NCI-H1436 treated with DMSO at 0.1 percent for 48 hours (cell line): ENCODE measurements at regions not wholly inside any gene's neighbourhood (a gene's known extent, or its start where the extent isn't known, plus 50 kb on each side); places are given as distances from the start of the nearest gene placed in this dataset.

Experiments used
- DNase-seq: peaks from one replicate; lab custom pipeline; 2025; lab: John Stamatoyannopoulos, UW

DNA sequence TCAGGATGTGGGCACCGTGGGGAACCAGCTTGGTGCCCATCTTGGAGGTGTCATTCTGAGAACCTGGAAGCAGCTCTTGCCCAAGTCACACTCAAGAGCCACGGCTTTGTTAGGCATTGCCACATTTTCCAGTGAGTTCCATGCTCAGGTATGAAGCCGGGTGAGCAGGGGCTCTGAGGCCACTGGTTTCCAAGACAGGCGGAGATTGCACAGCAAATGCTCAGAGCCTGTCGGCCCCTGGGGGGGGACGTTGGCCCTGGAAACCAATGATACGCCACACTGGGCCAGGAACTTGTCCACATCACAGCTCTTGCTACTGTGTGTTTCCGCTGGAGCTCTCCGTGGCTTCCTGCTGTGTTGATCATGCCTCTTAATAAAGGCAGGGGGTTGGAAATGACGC, 52.5 kb upstream of the SALL3 start:
- DNase-seq = no peak

DNA sequence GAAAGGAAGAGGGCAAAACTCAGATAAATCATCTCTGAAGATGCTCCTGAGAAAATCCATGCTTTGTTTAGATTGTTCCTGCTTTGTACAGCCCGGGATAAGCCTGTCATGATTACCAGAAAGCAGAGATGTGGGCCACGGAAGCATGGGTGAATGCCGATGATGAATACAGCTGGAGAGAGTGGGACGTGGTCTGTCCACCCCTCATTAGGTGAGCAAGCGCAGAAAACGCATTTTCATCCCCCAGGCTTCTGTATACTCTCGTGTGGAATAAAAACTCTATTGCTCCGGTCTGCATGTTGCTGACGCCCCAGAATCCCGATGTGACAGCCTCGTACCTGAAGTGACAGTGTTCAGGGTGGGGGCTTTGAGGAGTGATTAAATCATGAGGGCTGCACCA, 52.0 kb upstream of the SALL3 start:
- DNase-seq = no peak

DNA sequence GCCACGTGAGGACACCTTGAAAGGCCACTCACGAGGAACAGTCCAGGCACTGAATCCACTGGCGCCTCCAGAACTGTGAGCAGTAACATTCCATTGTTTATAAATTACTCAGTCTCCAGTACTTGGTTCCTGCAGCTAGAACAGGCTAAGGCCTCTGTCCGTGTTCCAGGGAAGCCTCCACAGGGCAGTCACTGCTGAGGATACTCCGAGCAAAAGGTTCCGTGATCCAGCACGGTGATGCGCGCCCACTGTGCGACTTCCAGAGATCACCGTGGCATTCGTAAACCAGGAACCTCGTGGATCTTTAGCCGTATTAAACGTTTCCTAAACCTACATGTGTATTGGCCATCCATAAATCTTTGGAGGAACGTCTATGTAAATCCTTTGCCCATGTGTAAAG, 51.5 kb upstream of the SALL3 start:
- no peak for DNase-seq

DNA sequence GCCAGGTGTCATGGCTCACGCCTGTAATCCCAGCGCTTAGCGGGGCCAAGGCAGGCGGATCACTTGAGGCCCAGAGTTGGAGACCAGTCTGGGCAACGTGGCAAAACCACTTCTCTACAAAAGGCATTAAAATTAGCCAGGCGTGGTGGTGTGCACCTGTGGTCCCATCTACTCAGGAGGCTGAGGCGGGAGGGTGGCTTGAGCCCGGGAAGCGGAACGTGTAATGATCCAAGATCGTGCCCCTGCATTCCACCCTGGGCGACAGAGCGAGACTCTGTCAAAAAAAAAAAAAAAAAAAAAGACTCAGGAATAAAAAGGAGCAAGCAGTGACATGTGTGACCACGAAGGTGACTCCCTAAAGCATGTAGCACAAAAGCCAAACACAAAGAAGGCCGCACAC, 50.1 kb upstream of the SALL3 start:
- no peak for DNase-seq
